BJ (cell line): ENCODE measurements at regions not wholly inside any gene's neighbourhood (a gene's known extent, or its start where the extent isn't known, plus 50 kb on each side); places are given as distances from the start of the nearest gene placed in this dataset.

Source experiments
- CTCF ChIA-PET: fragments of 350-600 bp; formaldehyde crosslinking; extraction: SDS; loops from one replicate; lab custom pipeline; 2021; ENCODE audit warnings: antibody characterized with exemption, inconsistent platforms; lab: Yijun Ruan, JAX
- POLR2A ChIA-PET: fragments of 300-600 bp; sonication (Branson Sonifier 250); formaldehyde crosslinking; extraction: SDS; loops from one replicate; lab custom pipeline; 2021; ENCODE audit warnings: antibody characterized with exemption; lab: Charles Lee
- DNase-seq: peaks from one replicate; pipeline ENCODE4 v3.0.0-alpha.2; 2011; ENCODE audit warnings: low read depth
- H3K27me3 ChIP-seq: 2 replicates; pipeline ENCODE4 v1.6.0; 2011; ENCODE audit warnings: low read length; ENCODE audit not compliant: control insufficient read depth, insufficient read depth
- H3K36me3 ChIP-seq: 2 replicates; pipeline ENCODE4 v1.5.1; 2011; ENCODE audit warnings: low read length; ENCODE audit not compliant: control insufficient read depth, insufficient read depth
- H3K4me3 ChIP-seq: 2 replicates; pipeline ENCODE4 v1.5.1; 2011; ENCODE audit warnings: low read depth, mild to moderate bottlenecking, control low read depth, low read length
- TF ChIP-seq, protein P1 (sequence below): IDR thresholded peaks from 2 replicates; pipeline ENCODE4 v1.5.1; 2011; ENCODE audit warnings: low read depth, mild to moderate bottlenecking, control low read depth, inconsistent platforms, low read length, moderate library complexity; ENCODE audit not compliant: insufficient read depth

DNA sequence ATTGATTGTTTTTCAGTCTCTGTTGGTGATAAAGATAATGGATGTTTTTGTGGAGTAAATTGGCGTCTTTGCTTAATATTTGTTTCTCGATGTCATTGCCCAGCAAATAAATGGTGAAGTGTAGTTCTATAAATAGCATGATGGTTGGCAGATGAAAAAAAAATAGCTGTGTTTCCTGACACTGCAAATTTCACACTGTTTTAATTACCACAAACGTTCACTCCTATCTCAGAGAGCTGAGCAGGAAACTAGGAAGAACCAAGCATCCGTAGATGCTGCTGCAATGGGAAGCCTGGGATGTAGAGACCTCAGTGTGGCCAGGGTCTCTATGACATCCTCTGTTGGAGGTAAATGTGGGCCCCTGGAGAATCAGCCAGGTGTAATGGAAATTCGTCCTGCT, 183.2 kb downstream of the CYRIA start:
- DNase-seq: no peak
- H3K4me3 ChIP-seq: no peak overlapping the region
- H3K27me3 ChIP-seq: no peaks in the 10 kb centered on the region
- no peaks in the 10 kb centered on the region for H3K36me3 ChIP-seq
- TF ChIP-seq, protein P1, sequence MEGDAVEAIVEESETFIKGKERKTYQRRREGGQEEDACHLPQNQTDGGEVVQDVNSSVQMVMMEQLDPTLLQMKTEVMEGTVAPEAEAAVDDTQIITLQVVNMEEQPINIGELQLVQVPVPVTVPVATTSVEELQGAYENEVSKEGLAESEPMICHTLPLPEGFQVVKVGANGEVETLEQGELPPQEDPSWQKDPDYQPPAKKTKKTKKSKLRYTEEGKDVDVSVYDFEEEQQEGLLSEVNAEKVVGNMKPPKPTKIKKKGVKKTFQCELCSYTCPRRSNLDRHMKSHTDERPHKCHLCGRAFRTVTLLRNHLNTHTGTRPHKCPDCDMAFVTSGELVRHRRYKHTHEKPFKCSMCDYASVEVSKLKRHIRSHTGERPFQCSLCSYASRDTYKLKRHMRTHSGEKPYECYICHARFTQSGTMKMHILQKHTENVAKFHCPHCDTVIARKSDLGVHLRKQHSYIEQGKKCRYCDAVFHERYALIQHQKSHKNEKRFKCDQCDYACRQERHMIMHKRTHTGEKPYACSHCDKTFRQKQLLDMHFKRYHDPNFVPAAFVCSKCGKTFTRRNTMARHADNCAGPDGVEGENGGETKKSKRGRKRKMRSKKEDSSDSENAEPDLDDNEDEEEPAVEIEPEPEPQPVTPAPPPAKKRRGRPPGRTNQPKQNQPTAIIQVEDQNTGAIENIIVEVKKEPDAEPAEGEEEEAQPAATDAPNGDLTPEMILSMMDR: no peak
- ChIA-PET POLR2A (no interaction called here), CTCF (interaction anchor here (0.6 kb wide), 1 partner anchor 174 kb away, joined by 3 read pairs; no protein-coding TSS in a partner anchor)

DNA sequence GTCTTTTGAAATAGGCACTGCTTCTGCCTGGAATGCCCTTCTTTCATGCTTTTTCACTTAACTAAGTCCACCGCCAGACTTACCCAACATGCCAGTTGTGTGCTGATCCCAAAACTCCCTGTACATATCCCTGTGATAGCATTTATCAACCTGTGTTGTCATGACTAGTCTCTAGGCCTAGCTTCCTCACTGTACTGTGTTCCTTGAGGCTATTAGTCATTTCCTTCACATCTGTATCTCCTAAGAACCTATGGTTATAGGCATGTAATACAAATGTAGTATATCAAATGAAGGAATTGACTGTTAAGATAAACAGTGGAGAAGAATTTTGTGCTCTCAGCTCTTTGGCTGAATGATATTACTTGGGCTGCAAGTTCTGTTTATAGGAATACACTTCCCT, 184.3 kb downstream of the CYRIA start:
- CTCF ChIA-PET: no interaction called here
- Histone ChIP-seq H3K4me3 (no peak overlapping the region), H3K36me3 (no peaks in the 10 kb centered on the region), H3K27me3 (no peaks in the 10 kb centered on the region)
- POLR2A ChIA-PET: no interaction called here
- DNase-seq: no peak
- TF ChIP-seq, protein P1: no peak

DNA sequence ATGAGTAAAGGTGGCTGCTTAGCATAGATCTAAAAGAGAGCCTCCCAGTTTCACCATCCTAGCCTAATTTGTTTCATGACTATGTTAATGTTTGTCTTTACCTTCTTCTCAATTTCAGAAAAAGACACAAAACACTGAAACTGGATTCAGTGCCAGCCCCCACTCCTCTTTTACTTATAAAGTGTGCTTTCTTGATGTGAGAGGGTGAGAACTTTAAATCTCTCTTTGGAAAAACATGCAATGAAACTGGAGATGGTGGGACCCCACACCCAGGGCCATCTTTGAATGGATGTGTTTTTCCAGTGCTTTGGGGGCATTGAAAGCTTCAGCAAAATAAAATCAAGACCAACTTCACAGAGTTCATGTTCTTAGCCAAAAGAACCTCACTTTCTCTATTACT, 185.9 kb downstream of the CYRIA start:
- ChIA-PET CTCF (no interaction called here), POLR2A (no interaction called here)
- TF ChIP-seq, protein P1: no peak
- H3K36me3 ChIP-seq: no peaks in the 10 kb centered on the region
- H3K4me3 ChIP-seq: no peak overlapping the region
- no peak for DNase-seq
- no peaks in the 10 kb centered on the region for H3K27me3 ChIP-seq

DNA sequence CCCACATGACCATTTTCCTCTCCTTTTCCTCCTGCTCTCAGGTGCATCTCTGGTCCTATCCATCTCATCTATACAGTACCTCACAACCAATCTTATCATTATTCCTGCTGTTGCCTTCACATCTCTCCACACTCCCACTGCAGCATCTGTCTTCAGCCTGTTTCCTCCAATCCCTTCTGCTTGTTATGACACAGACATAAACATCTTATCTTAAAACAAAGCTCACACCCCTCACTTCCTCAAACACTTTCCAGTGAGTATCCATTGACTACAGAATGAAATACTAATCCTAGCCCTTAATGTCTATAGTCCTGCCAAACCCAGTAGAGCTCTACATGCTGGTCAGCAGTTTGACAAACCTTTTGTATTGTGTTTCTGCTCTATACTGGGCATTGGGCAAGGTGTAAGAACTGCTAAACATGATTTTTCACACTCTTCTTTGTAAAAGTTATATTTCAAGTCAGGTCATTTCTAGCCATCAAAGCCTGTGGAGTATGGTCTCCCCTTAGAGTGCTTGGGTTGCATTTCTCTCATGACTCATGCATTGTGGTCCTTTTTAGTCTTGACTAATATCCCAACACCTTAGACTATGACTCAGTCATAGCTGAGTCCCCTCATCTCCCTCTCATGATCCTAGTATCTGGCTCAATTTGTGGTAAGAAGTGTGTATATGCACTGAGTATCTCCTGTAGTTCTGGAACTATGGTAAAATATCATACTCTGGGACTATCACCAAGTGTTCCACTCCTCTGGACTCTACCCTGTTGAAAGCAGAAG, 187.0 kb downstream of the CYRIA start:
- Histone ChIP-seq H3K4me3 (no peak overlapping the region), H3K27me3 (no peaks in the 10 kb centered on the region), H3K36me3 (no peaks in the 10 kb centered on the region)
- TF ChIP-seq, protein P1: no peak
- ChIA-PET CTCF (no interaction called here), POLR2A (no interaction called here)
- DNase-seq: no peak

DNA sequence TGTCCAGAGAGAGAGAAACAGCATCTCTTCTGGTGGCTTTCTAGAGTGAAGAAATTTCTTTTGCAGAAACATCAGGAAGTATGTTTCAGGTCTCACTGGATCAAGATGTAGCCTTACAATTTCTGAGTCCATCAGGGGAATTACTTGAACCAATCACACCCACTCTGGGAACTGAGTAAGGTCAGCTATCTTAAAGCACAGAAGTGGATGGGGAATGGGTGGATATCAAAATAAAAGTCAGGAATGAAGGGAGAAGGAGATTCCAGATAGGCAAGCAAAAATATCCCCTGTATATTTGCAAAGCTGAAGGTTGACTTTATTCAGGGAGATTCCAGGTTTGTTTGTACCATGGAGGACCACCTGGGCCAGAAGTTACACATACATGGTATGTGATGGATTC, 188.0 kb downstream of the CYRIA start:
- H3K27me3 ChIP-seq: no peaks in the 10 kb centered on the region
- CTCF ChIA-PET: no interaction called here
- H3K36me3 ChIP-seq: no peaks in the 10 kb centered on the region
- H3K4me3 ChIP-seq: no peak overlapping the region
- TF ChIP-seq, protein P1: no peak
- DNase-seq: no peak
- POLR2A ChIA-PET: no interaction called here
